SIG-M5 treated with dmso at 0.1 percent for 504 hours (cell line): ENCODE measurements at regions not wholly inside any gene's neighbourhood (a gene's known extent, or its start where the extent isn't known, plus 50 kb on each side); places are given as distances from the start of the nearest gene placed in this dataset.

ENCODE experiments used
- DNase-seq: peaks from one replicate; lab custom pipeline; 2025; ENCODE audit not compliant: unreplicated experiment; lab: John Stamatoyannopoulos, UW

GRCh38 chr6:166106076-166106686, 61.5 kb downstream of the TBXT start:
- peak; percentile 38 for DNase-seq

- no peak for DNase-seq
Measured at GRCh38 chr6:166105341-166106075, 62.1 kb downstream of the TBXT start.

GRCh38 chr6:166104872-166105271, 62.8 kb downstream of the TBXT start:
- no peak for DNase-seq

GRCh38 chr6:166104107-166104506, 63.5 kb downstream of the TBXT start:
- DNase-seq = no peak

GRCh38 chr6:166101819-166102419, 65.7 kb downstream of the TBXT start:
- DNase-seq = no peak

- DNase-seq = peak; percentile 2
Measured at GRCh38 chr6:166097914-166098522, 69.6 kb downstream of the TBXT start.

GRCh38 chr6:166087852-166088251, 79.8 kb downstream of the TBXT start:
- DNase-seq = no peak

- DNase-seq = no peak
Measured at GRCh38 chr6:166087246-166087645, 80.4 kb downstream of the TBXT start.

- DNase-seq = no peak
Measured at GRCh38 chr6:166085500-166085899, 82.2 kb downstream of the TBXT start.

- no peak for DNase-seq
Measured at GRCh38 chr6:166084951-166085350, 82.7 kb downstream of the TBXT start.

- no peak for DNase-seq
Measured at GRCh38 chr6:166079841-166080240, 87.8 kb downstream of the TBXT start.

GRCh38 chr6:166078294-166078693, 89.4 kb downstream of the TBXT start:
- DNase-seq = no peak

- DNase-seq = no peak
Measured at GRCh38 chr6:166076625-166077024, 91.0 kb downstream of the TBXT start.

- no peak for DNase-seq
Measured at GRCh38 chr6:166075925-166076324, 91.7 kb downstream of the TBXT start.

- DNase-seq = no peak
Measured at GRCh38 chr6:166075186-166075585, 92.5 kb downstream of the TBXT start.

GRCh38 chr6:166073082-166073481, 94.6 kb downstream of the TBXT start:
- no peak for DNase-seq

GRCh38 chr6:166068768-166069167, 98.9 kb downstream of the TBXT start:
- DNase-seq = no peak

GRCh38 chr6:166058064-166058739, 109.4 kb downstream of the TBXT start:
- no peak for DNase-seq

- no peak for DNase-seq
Measured at GRCh38 chr6:166057431-166057830, 110.2 kb downstream of the TBXT start.

GRCh38 chr6:166056637-166057036, 111.0 kb downstream of the TBXT start:
- no peak for DNase-seq

- DNase-seq = no peak
Measured at GRCh38 chr6:166055801-166056200, 111.8 kb downstream of the TBXT start.
